OCI-LY3 (cell line): ENCODE measurements at regions not wholly inside any gene's neighbourhood (a gene's known extent, or its start where the extent isn't known, plus 50 kb on each side); places are given as distances from the start of the nearest gene placed in this dataset.

Experiments used
- EZH2phosphoT487 ChIP-seq: fragments of 200-600 bp; shearing (Covaris generic); IDR thresholded peaks from 2 replicates; pipeline ENCODE4 v1.6.1; 2018; ENCODE audit warnings: antibody characterized with exemption, mixed run types, low read depth
- TF ChIP-seq, protein P1 (sequence below): fragments of 200-600, 300-600 bp; sonication (generic); IDR thresholded peaks from 2 replicates; pipeline ENCODE4 v1.5.1; 2014; ENCODE audit warnings: antibody characterized with exemption, low read length, low read depth

- TF ChIP-seq, protein P1, sequence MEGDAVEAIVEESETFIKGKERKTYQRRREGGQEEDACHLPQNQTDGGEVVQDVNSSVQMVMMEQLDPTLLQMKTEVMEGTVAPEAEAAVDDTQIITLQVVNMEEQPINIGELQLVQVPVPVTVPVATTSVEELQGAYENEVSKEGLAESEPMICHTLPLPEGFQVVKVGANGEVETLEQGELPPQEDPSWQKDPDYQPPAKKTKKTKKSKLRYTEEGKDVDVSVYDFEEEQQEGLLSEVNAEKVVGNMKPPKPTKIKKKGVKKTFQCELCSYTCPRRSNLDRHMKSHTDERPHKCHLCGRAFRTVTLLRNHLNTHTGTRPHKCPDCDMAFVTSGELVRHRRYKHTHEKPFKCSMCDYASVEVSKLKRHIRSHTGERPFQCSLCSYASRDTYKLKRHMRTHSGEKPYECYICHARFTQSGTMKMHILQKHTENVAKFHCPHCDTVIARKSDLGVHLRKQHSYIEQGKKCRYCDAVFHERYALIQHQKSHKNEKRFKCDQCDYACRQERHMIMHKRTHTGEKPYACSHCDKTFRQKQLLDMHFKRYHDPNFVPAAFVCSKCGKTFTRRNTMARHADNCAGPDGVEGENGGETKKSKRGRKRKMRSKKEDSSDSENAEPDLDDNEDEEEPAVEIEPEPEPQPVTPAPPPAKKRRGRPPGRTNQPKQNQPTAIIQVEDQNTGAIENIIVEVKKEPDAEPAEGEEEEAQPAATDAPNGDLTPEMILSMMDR: no peak
- TF ChIP-seq EZH2phosphoT487: no peak
Measured at GRCh38 chr4:181834071-181834470, 409.1 kb upstream of the TENM3 start.
